Fibroblast of the aortic adventitia (primary cell): ENCODE measurements at regions not wholly inside any gene's neighbourhood (a gene's known extent, or its start where the extent isn't known, plus 50 kb on each side); places are given as distances from the start of the nearest gene placed in this dataset.

ENCODE experiments used
- DNase-seq: peaks from one replicate; pipeline ENCODE4 v3.0.0-alpha.2; 2010; ENCODE audit warnings: low read depth
- H3K4me3 ChIP-seq: 2 replicates; pipeline ENCODE4 v1.5.1; 2011; ENCODE audit warnings: low read depth, mild to moderate bottlenecking, control low read depth, low read length, moderate library complexity
- CTCF ChIP-seq: IDR thresholded peaks from 2 replicates; pipeline ENCODE4 v1.5.1; 2011; ENCODE audit warnings: mild to moderate bottlenecking, low read length, control low read depth, inconsistent platforms; ENCODE audit not compliant: insufficient read depth

GRCh38 chr13:22027566-22027965 is 356.7 kb downstream of the FGF9 start:
- no peak overlapping the region for H3K4me3 ChIP-seq
- DNase-seq: no peak
- TF ChIP-seq CTCF: no peak

GRCh38 chr13:22028831-22029230 is 358.0 kb downstream of the FGF9 start:
- no peak overlapping the region for H3K4me3 ChIP-seq
- TF ChIP-seq CTCF: no peak
- no peak for DNase-seq

- no peak for TF ChIP-seq CTCF
- DNase-seq: no peak
- H3K4me3 ChIP-seq: no peak overlapping the region
These were observed 359.4 kb downstream of the FGF9 start for GRCh38 chr13:22030321-22030720.

- H3K4me3 ChIP-seq: no peak overlapping the region
- no peak for TF ChIP-seq CTCF
- no peak for DNase-seq
These were observed 360.9 kb downstream of the FGF9 start for GRCh38 chr13:22031702-22032286.

GRCh38 chr13:22032905-22033304 is 362.0 kb downstream of the FGF9 start:
- TF ChIP-seq CTCF: no peak
- no peak for DNase-seq
- H3K4me3 ChIP-seq: no peak overlapping the region

- DNase-seq: no peak
- TF ChIP-seq CTCF: no peak
- no peak overlapping the region for H3K4me3 ChIP-seq
These were observed 369.1 kb downstream of the FGF9 start for GRCh38 chr13:22039961-22040360.

GRCh38 chr13:22040810-22041364 is 370.0 kb downstream of the FGF9 start:
- H3K4me3 ChIP-seq: no peak overlapping the region
- no peak for TF ChIP-seq CTCF
- DNase-seq: no peak
